ENCODE measurements at regions not wholly inside any gene's neighbourhood (a gene's known extent, or its start where the extent isn't known, plus 50 kb on each side); places are given as distances from the start of the nearest gene placed in this dataset.

GRCh38 chr5:54746777-54747398 is 229.3 kb downstream of the SNX18 start:
- H3K36me3 ChIP-seq (replicated peaks in 1 of 2; ENCODE audit: control insufficient read depth in 1 of 2, insufficient read depth in 2 of 2, low read length in 2 of 2), result no peaks in the 10 kb centered on the region
- H3K27me3 ChIP-seq (ENCODE audit: control insufficient read depth in 2 of 2, insufficient read depth in 2 of 2, low read length in 2 of 2), result no peaks in the 10 kb centered on the region
- H3K4me2 ChIP-seq (replicated peaks; ENCODE audit: extremely low read depth, low read length, poor library complexity, severe bottlenecking), result no peak overlapping the region
- H3K4me1 ChIP-seq (ENCODE audit: control insufficient read depth in 1 of 2, insufficient read depth in 2 of 2, low read length in 2 of 2), result peaks cover 28 to 43% of the 10 kb centered on the region in 2 donors
- no peak for TF ChIP-seq CTCF (IDR thresholded peaks at IDR 0.05)
- no peaks in the 10 kb centered on the region for H4K20me1 ChIP-seq (ENCODE audit: insufficient read depth, low read length)
- H3K79me2 ChIP-seq (ENCODE audit: insufficient read depth, low read length), result no peaks in the 10 kb centered on the region
- H3K27ac Mint-ChIP-seq, result no peak overlapping the region
- H3K9ac ChIP-seq (ENCODE audit: insufficient read depth, low read length, poor library complexity, severe bottlenecking), result no peak overlapping the region
- H3K36me3 Mint-ChIP-seq, result no peaks in the 10 kb centered on the region
- H3K4me3 ChIP-seq (replicated peaks in 1 of 3; ENCODE audit: low read depth in 2 of 3, low read length in 3 of 3), result no peak overlapping the region
- no peaks in the 10 kb centered on the region for H3K9me3 ChIP-seq (replicated peaks in 1 of 2; ENCODE audit: control insufficient read depth in 1 of 2, insufficient read depth in 1 of 2, low read length in 2 of 2)
- H3K9me3 Mint-ChIP-seq, result no peaks in the 10 kb centered on the region
- H2AFZ ChIP-seq (ENCODE audit: insufficient read depth, low read depth, low read length, poor library complexity, severe bottlenecking), result no peak overlapping the region
- 98% methylated on average over 10 of the region's 10 CpGs for WGBS (ENCODE audit: insufficient coverage)
- H3K27ac ChIP-seq (ENCODE audit: low read depth in 1 of 2, low read length in 2 of 2), result no peak overlapping the region
- no peak for DNase-seq
- no peak overlapping the region for H3K4me3 Mint-ChIP-seq
- intact Hi-C loops (cut with micrococcal nuclease), result loop anchor here in 1 of 2 donors (10.0 kb wide), 1 partner anchor 222 kb away; no protein-coding TSS in a partner anchor
- peaks cover 32% of the 10 kb centered on the region for H3K4me1 Mint-ChIP-seq
- peaks cover 0 to 2% (median 0%) of the 10 kb centered on the region in 3 donors for H3K27me3 Mint-ChIP-seq (ENCODE audit: low read depth in 3 of 3)

GRCh38 chr5:54746346-54746745 is 228.8 kb downstream of the SNX18 start:
- intact Hi-C loops (cut with micrococcal nuclease), result loop anchor here in 1 of 2 donors (10.0 kb wide), 1 partner anchor 222 kb away; no protein-coding TSS in a partner anchor
- H3K27ac Mint-ChIP-seq, result no peak overlapping the region
- H3K9ac ChIP-seq (ENCODE audit: insufficient read depth, low read length, poor library complexity, severe bottlenecking), result no peak overlapping the region

More at GRCh38 chr5:54746346-54746745, 228.8 kb downstream of the SNX18 start:
- no peaks in the 10 kb centered on the region for H3K27me3 ChIP-seq (ENCODE audit: control insufficient read depth in 2 of 2, insufficient read depth in 2 of 2, low read length in 2 of 2)
- no peak overlapping the region for H3K4me3 ChIP-seq (replicated peaks in 1 of 3; ENCODE audit: low read depth in 2 of 3, low read length in 3 of 3)
- H3K4me1 Mint-ChIP-seq, result peaks cover 36% of the 10 kb centered on the region
- no peaks in the 10 kb centered on the region for H3K27me3 Mint-ChIP-seq (ENCODE audit: low read depth in 3 of 3)
- H3K9me3 Mint-ChIP-seq, result no peaks in the 10 kb centered on the region
- H3K4me1 ChIP-seq (ENCODE audit: control insufficient read depth in 1 of 2, insufficient read depth in 2 of 2, low read length in 2 of 2), result peaks cover 28 to 47% of the 10 kb centered on the region in 2 donors
- H2AFZ ChIP-seq (ENCODE audit: insufficient read depth, low read depth, low read length, poor library complexity, severe bottlenecking), result peak overlapping the region; percentile 48
- no peaks in the 10 kb centered on the region for H3K9me3 ChIP-seq (replicated peaks in 1 of 2; ENCODE audit: control insufficient read depth in 1 of 2, insufficient read depth in 1 of 2, low read length in 2 of 2)
- H3K27ac ChIP-seq (ENCODE audit: low read depth in 1 of 2, low read length in 2 of 2), result no peak overlapping the region
- no peak overlapping the region for H3K4me2 ChIP-seq (replicated peaks; ENCODE audit: extremely low read depth, low read length, poor library complexity, severe bottlenecking)
- no peaks in the 10 kb centered on the region for H3K79me2 ChIP-seq (ENCODE audit: insufficient read depth, low read length)
- WGBS (ENCODE audit: insufficient coverage), result 98% methylated on average over 7 of the region's 8 CpGs
- H3K36me3 Mint-ChIP-seq, result no peaks in the 10 kb centered on the region
- TF ChIP-seq CTCF (IDR thresholded peaks at IDR 0.05), result no peak
- DNase-seq, result no peak
- no peaks in the 10 kb centered on the region for H4K20me1 ChIP-seq (ENCODE audit: insufficient read depth, low read length)
- no peaks in the 10 kb centered on the region for H3K36me3 ChIP-seq (replicated peaks in 1 of 2; ENCODE audit: control insufficient read depth in 1 of 2, insufficient read depth in 2 of 2, low read length in 2 of 2)
- no peak overlapping the region for H3K4me3 Mint-ChIP-seq
